GM18873 (cell line): ENCODE measurements at regions not wholly inside any gene's neighbourhood (a gene's known extent, or its start where the extent isn't known, plus 50 kb on each side); places are given as distances from the start of the nearest gene placed in this dataset.

Source experiments
- ATAC-seq: cut with Tn5 transposase; IDR thresholded peaks from one replicate; pipeline ENCODE4 v1.9.1; 2021; ENCODE audit warnings: mild to moderate bottlenecking, moderate library complexity, moderate number of reproducible peaks; ENCODE audit not compliant: unreplicated experiment, low FRiP score

DNA sequence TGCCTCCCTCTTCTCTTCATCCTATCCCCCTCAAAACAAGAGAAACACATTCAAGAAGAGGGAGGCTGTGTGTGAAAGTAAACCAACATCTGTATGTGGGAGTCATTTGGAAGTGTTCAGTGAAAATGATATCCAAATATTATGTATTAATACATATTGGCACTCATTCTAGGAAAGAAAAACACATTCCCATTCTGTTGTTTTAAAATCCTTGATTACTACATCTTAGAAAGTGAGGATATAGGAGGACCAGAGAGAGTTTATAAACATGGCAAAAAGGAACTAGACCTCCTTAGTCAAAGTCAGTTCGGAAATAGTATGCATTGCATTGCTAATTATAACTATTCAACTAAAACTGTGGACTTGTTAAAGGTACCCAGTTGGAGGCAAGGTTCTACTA, 786.6 kb downstream of the ADGRL2 start:
- no peak for ATAC-seq

DNA sequence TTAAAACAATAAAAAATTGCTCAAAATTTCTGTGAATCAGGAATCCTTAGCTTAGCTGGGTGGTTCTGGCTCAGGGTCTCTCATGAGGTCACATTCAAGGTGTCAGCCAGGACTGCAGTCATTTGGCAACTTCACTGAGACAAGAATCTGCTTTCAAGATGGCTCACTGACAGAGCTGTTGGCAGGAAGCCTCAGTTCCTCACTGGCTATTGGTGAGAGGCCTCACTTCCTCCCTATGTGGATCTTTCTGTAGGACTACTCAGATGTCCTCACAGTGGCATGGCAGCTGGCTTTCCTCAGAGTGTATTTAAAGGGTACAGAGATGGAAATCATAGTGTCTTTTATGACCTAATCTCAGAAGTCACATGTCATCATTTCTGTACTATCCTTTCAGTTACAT, 785.7 kb downstream of the ADGRL2 start:
- no peak for ATAC-seq

DNA sequence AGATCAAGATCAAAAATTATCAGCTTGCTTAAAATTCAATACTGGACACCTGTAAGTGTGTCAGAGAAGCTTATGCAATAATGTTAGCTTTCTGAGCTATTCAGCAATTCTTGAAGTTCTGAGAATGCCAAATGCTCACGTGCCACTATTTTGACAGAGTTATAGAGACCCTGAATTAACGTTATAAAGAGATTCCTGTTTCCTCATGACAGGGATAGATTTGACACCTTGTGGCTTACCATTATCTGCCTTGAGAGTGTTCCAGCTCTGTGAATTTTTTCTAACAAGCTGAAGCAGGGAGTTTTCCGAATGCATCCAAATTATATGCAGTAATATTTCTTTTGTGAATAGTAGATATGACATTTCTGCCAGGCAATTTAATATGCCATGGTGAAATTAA, 781.6 kb downstream of the ADGRL2 start:
- no peak for ATAC-seq

DNA sequence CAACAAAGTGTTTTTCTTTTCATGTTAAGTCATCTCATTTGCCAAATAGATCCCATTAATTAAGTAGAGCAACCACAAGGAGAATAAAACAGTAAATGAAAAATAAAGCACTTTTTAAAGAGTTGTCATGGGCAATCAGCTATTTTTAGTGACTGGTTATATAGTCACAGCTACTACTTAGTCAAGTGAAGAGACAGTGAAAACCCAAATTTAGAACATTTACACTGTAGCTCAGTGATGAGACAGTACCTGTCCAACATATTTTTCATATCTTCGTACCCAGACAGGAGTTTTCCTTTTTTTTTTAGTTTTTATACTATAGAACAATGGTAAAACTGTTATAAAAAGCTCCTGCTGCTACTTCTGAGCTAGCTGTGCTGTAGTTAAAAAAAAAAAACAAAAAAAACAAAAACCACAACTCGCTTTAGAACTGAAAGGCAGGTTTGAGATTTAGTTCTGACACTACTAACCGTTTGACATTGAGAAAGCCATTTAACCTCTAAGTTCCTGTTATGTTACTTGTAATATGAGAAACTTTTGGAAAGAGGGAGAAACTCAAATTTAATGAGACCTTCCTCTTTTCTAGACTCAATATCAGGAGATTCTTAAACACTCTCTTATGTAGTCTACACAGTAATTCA, 777.5 kb downstream of the ADGRL2 start:
- ATAC-seq: no peak

DNA sequence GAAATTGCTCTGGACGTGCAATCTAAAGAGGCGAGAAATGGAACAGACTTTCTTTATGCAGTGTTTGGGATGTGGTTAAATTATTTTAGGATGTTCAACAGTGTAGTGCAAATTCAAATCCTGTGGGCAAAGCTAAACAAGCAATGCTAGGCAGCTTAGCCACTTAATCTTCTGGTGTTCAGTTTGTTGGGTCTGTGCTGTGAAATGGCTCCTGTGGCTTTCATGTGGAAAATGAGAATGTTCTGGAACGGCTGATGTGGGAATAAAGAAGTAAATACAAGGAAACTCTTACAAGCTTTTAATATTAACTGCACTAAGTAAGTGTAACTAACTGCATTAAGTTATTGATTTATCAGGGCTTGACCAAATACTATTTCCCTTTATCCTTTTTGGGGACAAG, 766.6 kb downstream of the ADGRL2 start:
- ATAC-seq: no peak

DNA sequence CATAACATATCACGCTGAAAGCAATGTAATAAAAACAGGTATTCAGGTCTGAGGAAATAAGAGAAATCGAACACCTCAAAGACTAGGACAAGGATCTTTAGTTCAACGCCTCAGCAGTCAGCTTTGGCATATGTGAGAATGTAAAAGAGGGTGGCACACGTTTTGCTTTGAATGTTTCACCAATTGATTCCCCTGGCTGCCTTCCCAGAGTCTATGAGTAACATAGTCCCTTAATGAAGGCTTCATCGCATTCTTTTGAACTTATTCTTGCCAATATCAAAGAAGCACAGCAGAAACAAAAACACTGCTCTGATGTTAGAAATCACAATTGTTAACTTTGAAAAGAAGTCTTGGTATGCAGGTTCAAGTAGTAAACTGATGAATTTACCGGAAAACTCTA, 764.8 kb downstream of the ADGRL2 start:
- ATAC-seq: no peak

DNA sequence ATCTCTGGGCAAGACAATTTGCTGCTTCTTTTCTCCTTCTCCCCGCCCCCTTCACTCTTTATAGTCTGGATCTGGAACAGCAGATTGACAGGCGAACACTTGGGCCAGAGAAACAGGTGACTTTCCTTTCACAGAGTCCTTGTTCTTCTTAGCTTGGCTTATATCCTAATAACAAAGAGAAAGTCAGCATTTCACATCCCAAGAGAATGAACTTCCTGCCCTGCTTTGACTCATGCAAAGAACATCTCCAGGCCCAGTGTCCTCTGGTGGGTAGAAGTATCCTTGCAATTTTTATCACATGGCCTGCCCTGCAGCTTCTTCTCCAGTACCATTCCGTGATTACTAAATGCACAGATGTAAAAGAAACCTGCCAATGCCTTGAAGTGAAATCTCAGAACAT, 764.4 kb downstream of the ADGRL2 start:
- ATAC-seq: no peak

DNA sequence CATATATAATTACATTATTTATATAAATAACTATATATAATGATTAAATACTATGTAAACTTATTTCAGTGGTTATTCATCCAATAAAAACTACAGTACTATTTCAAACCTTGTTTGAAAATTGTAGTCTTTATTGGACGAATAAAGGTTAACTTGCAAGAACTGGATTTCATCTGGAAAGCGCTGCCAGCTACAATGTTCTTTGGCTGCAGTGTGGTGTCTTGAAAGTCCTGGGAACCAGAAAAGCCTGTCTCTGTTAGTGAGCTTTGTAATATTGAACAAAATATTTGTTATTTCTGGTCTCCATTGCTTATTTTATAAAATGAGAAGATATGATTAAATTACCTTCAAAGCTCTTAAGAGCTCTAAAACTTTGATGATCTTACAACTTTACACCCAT, 763.6 kb downstream of the ADGRL2 start:
- ATAC-seq: no peak

DNA sequence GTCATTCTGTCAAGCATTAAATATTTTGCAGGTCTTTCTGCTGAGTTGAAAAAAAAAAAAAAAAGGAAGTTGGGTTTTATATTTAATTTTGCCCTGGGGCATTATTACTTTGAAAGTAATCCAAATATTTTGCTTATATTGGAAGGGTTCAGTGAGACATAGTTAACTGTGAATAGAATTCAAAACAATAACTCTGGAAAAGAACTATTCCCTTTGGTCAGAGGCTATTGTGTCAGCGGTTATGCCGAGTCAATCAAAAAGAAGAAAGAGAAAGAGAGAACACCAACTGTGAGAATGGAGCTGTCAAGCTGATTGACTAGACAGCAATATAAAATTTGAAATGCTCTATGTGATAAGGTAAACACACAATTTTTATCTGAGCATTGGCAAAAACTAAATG, 761.7 kb downstream of the ADGRL2 start:
- ATAC-seq: no peak

DNA sequence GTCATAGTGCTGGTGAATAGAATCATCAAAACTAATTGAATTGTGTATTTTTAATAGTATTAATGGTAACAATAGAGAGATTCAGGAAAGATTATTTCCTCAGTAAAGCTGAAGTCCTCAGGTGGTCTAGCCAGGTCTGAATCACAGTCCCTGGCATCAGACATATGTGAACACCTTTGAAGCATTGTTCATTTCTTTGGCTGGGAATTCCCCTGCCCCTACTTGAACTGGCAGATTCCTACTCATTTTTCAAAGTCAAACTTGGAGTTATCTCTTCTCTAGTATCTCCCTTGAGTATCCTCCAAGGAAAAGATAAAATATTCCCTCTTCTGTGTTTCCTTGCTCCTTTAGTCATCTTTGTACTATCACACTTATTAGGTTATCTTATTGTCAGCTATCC, 759.8 kb downstream of the ADGRL2 start:
- no peak for ATAC-seq

DNA sequence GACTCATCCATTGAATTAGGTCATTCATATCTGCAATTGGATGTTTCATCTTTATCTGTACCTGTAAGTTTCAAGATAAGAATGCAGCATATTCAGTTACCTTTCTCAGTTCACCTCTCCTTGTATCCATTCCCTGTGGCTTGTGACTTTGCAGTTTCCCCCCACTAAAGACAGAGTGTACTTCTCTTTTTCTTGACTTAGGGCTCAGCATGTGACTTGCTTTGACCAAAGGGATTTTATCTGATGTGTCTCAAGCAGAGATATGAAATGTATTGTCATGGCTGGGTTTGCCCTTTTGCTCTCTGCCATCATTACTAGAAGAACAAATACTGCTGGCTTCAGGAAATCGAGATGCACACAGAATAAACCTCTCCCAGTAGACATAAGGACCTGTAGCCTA, 754.8 kb downstream of the ADGRL2 start:
- ATAC-seq: no peak

DNA sequence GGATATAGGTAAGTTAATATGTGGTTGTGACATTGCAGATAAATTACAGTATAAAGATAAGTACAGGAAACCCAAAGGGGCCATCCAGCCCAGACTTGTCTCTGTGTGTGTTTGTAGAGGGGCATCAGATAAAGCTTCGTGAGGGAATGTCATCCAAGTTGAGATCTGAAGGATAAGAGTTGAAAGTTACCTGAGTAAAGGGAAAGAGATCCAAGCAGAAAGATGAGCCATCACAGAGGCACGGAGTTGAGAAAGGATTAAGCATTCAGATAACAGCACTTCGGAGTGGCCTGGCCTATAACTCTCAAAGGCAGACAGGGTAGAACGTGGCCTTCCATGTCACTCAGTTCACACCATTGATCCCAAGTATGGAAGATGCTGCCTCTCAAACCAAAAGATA, 749.1 kb downstream of the ADGRL2 start:
- no peak for ATAC-seq

DNA sequence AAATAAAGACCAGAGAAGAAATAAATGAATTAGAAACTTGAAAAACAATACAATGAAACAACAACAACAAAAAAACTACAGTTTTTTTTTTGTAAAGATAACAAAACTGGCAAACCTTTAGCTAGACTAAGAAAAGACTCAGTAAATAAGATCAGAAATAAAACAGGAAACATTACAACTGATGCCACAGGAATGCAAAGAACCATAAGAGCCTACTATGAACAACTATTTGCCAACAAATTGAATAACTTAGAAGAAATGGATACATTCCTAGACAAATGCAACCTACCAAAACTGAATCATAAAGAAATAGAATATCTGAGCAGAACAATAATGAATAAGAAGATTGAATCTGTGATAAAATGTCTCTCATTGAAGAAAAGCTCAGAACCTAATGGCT, 742.0 kb downstream of the ADGRL2 start:
- ATAC-seq: no peak

DNA sequence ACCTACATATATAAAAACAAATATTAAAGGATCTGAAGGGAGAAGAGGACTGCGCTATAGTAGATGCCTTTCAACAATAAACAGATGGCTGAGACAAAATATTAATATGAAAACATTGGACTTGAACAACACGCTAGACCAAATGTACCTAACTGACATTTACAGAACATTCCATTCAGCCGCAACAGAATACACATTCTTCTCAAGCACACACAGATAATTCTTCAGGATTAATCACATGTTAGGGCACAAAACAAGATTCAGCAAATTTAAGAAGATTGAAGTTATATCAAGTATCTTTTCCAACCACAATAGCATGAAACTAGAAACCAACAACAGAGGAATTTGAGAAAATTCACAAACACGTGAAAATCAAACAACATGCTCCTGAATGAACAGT, 741.4 kb downstream of the ADGRL2 start:
- ATAC-seq: no peak

DNA sequence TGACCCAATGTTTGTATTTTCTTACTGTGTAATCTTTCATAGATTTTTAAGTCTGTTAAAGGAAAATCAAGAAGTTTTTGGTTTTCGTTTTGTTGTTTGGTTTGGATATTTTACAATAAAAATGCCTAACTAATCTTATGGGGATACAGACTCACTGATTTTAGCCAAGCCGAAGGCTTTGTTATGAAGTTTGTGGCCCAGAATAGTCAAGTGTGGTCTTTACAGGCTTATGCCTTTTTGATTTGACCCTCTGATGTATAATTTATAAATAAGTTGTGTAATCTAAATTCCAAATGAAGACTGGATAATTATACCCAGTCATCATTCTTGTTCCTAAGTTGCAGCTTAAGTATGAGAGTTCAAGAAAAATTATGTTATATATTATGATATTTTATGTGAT, 739.3 kb downstream of the ADGRL2 start:
- ATAC-seq: no peak

DNA sequence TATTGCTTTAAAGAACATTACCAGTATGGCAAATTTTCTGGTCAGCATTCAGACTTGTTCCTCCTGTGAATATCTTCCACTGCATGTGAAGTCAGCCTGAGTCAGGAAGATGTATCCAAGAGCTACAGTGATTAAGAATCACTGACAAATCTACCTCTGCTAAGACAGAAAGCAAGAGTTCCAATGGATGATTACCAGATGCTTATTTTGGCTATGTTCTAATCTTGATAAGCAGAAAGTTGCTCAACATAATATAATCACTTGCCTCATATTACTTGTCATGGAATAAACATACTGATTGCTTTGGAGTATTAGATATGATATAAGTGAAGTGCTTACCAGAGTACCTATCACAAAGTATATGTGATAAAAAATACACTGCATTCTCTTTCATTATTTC, 738.1 kb downstream of the ADGRL2 start:
- no peak for ATAC-seq

DNA sequence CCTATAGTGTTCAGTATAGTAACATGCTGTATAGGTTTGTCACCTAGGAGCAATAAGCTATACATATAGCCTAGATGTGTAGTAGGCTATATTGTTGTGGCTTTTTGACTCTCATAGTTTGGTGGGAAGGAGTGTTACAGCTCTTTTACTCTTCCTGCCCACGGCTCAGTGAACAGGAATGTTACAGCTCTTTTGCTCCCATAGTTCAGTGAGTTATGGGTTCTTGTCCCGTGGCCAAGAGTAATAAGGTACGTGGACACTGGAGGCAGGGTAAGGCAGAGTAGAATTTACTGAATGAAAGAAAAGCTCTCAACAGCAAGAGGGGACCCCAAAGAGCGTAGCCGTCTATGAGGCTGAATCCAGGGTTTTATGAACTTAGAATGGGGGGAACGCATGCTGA, 734.3 kb downstream of the ADGRL2 start:
- no peak for ATAC-seq

DNA sequence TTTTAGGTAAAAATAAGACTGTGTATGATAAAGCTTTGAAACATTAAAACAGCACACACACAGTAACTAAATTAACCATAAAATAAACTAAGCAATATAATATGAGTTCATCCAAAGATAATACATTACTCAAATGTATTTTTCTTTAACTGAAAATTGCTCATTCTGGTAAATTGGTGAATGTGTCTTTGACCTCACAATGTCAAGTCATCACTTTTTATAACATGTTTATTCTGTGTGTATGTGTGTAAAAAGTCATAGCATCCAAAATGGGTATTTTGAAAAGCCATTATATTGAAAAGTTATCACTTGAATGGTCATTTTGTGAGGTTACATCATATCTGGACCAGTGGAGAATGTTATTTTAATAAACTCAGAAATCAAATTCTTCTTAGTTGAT, 724.6 kb downstream of the ADGRL2 start:
- no peak for ATAC-seq

DNA sequence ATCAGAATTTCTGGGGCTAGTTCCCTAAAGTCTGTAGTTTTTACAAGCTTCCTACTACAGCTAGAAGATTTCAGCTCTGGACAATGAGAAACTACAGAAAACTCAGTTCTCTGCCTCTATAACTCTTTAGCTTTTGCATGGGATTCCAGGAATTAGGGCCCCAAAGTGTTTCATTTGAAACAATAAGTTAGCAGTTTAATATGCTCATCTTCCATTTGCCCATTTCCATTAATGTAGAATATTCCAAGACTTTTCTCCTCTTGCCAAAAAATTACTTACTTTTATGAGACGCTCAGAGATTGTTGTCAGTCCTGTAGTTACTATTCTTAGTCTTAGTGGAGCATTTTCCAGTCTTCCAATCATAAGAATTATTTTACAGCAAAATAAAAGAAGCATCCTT, 719.9 kb downstream of the ADGRL2 start:
- ATAC-seq: no peak

DNA sequence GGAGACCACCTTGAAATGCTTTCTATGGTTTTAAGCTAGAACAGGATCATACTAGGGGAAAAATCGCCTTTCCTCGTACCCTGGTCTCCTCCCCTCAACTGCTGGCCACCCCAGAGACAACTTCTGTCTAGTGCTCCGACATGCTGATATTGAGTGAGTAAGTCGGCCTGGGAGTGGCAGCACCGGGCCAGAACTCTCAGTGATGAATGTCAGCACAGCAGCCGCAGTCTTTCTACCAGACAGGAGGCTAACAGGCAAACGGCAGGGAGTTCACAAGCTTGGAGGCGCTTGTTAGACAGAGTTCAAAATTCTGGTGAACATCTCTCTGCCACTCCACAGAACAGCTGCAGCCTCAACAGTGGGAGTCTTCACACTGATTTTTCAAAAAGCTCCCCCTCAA, 716.9 kb downstream of the ADGRL2 start:
- no peak for ATAC-seq

DNA sequence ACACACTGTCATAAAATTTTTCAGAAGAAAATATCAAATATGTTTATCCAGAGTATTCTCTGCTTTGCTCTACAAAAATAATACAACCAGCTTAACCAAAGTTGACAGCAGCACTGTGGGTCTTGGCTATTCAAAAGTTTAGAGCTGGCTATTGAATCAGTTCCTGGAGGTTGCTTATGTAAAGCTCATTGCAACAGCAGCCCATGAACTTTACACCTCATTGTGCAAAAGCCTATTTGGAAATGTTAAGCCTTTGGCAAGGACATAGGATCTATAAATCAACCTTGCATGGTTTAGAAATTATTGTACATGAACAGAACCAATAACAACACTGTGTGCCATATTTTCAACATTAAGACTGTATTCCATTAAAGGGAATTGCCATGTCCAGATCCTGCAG, 714.9 kb downstream of the ADGRL2 start:
- no peak for ATAC-seq

DNA sequence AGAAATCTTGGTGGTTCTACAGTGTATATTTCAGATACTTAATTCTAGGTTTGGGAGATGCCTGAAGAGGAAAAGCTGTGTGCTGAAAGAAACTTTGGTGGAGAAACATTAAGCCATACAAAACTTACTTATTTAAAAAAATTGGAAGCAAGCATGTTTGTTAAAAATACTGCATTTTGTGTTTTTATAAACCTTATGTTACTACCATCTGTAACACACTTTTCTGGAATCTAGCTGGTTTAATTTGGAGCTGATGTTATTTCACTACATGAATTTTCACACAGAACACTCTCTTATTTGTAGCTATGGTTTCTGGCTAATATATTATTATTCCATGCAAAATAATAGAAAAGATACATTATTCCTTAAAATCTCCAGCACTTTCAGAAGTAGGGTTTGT, 710.7 kb downstream of the ADGRL2 start:
- ATAC-seq: no peak

DNA sequence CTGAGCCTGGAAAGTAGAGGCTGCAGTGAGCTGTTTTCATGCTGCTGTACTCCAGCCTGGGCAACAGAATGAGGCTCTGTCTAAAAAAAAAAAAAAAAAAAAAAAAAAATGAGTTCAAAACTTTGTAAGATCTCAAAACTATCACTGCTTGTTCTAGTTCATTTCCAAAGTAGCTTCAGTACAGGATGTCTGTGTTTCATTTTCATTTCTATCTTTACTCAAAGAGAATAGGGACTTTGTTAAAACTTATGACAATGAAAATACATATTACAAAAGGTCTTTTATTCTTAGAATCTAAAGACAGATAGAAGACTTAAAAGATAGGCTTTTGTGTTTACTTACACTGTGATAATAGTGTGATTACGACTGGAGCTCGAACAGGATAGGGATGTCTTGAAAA, 709.7 kb downstream of the ADGRL2 start:
- no peak for ATAC-seq
